Left colon (tissue), 2 donors: ENCODE measurements at regions not wholly inside any gene's neighbourhood (a gene's known extent, or its start where the extent isn't known, plus 50 kb on each side); places are given as distances from the start of the nearest gene placed in this dataset.
A peak's percentile ranks its signal among the peaks of the same experiment; 100 is the strongest.
"Not testable (repeated sequence)": the region's sequence is repeated elsewhere in the genome, so short reads cannot be mapped to it uniquely, and the experiment has no call there.

Experiments
- ATAC-seq: fragments of 200-7000 bp; cut with Tn5 transposase; one replicate; pipeline ENCODE4 v1.9.1; 2020; ENCODE audit warnings: mild to moderate bottlenecking, moderate library complexity
- DNase-seq, 2 donors: peaks; one replicate each; pipeline ENCODE4 v3.0.0-alpha.2; 2020
- intact Hi-C, 2 donors: fragments of 100-400 bp; cut with DNase I in 1 of 2; cut with micrococcal nuclease in 1 of 2; formaldehyde crosslinking; loops; one replicate each; pipeline versions ENCODE4 v1.11.2 to v1.14.0; 2022; cut with DNase I, micrococcal nuclease
- donor health status: DM: no; HTN: no; CAD: no.
- donor health status: DM: yes; HTN: yes; CAD: no.

- ATAC-seq (no peak), DNase-seq (no peak)
- intact Hi-C loops: no loop called here
Observed at GRCh38 chr15:31433091-31433490, 106.5 kb downstream of the KLF13 start.

GRCh38 chr15:31433574-31433973 is 106.9 kb downstream of the KLF13 start:
- peak in 1 of 2 donors; percentile 14 for DNase-seq
- ATAC-seq: no peak
- intact Hi-C loops: no loop called here

- intact Hi-C loops: no loop called here
- no peak for ATAC-seq
- no peak for DNase-seq
Observed at GRCh38 chr15:31434275-31434587, 107.6 kb downstream of the KLF13 start.

- peak; percentile 17 for ATAC-seq
- DNase-seq: peak in 1 of 2 donors; percentile 78
- intact Hi-C loops: no loop called here
Observed at GRCh38 chr15:31434588-31435260, 108.1 kb downstream of the KLF13 start.

GRCh38 chr15:31435261-31435911 is 108.8 kb downstream of the KLF13 start:
- ATAC-seq (peak; percentile 75), DNase-seq (peak; percentile 78 to 89)
- intact Hi-C loops: no loop called here

- peak in 1 of 2 donors; percentile 51 for DNase-seq
- intact Hi-C loops: no loop called here
- peak; percentile 56 for ATAC-seq
Observed at GRCh38 chr15:31435912-31436628, 109.4 kb downstream of the KLF13 start.

GRCh38 chr15:31437686-31438085 is 111.1 kb downstream of the KLF13 start:
- DNase-seq (no peak), ATAC-seq (no peak)
- intact Hi-C loops: no loop called here

GRCh38 chr15:31438601-31439265 is 112.1 kb downstream of the KLF13 start:
- intact Hi-C loops: no loop called here
- ATAC-seq: no peak
- no peak for DNase-seq

GRCh38 chr15:31439328-31439727 is 112.7 kb downstream of the KLF13 start:
- intact Hi-C loops: no loop called here
- ATAC-seq: peak; percentile 40
- DNase-seq: peak in 1 of 2 donors; percentile 65

GRCh38 chr15:31440216-31440615 is 113.6 kb downstream of the KLF13 start:
- ATAC-seq, intact Hi-C loops, DNase-seq: not testable (repeated sequence)

- DNase-seq: peak; percentile 43 to 79
- ATAC-seq: peak; percentile 50
- intact Hi-C loops: no loop called here
Observed at GRCh38 chr15:31440754-31441311, 114.2 kb downstream of the KLF13 start.

GRCh38 chr15:31442226-31442625 is 115.6 kb downstream of the KLF13 start:
- ATAC-seq (peak; percentile 18), DNase-seq (peak in 1 of 2 donors; percentile 62)
- intact Hi-C loops: no loop called here

GRCh38 chr15:31442699-31443111 is 116.1 kb downstream of the KLF13 start:
- ATAC-seq (no peak), DNase-seq (no peak)
- intact Hi-C loops: no loop called here

- DNase-seq: no peak
- intact Hi-C loops: no loop called here
- no peak for ATAC-seq
Observed at GRCh38 chr15:31444844-31445243, 118.2 kb downstream of the KLF13 start.

GRCh38 chr15:31446546-31446945 is 119.9 kb downstream of the KLF13 start:
- intact Hi-C loops: no loop called here
- DNase-seq: no peak
- ATAC-seq: no peak

- intact Hi-C loops: no loop called here
- DNase-seq (no peak), ATAC-seq (no peak)
Observed at GRCh38 chr15:31447931-31448634, 121.4 kb downstream of the KLF13 start.

GRCh38 chr15:31448635-31448979 is 122.0 kb downstream of the KLF13 start:
- intact Hi-C loops: no loop called here
- ATAC-seq: no peak

GRCh38 chr15:31452595-31453557 is 126.2 kb downstream of the KLF13 start:
- DNase-seq (no peak), ATAC-seq (no peak)
- intact Hi-C loops: no loop called here

More at GRCh38 chr15:31448635-31448979, 122.0 kb downstream of the KLF13 start:
- DNase-seq: no peak
